ENCODE measurements at regions not wholly inside any gene's neighbourhood (a gene's known extent, or its start where the extent isn't known, plus 50 kb on each side); places are given as distances from the start of the nearest gene placed in this dataset.
A peak's percentile ranks its signal among the peaks of the same experiment; 100 is the strongest.

DNA sequence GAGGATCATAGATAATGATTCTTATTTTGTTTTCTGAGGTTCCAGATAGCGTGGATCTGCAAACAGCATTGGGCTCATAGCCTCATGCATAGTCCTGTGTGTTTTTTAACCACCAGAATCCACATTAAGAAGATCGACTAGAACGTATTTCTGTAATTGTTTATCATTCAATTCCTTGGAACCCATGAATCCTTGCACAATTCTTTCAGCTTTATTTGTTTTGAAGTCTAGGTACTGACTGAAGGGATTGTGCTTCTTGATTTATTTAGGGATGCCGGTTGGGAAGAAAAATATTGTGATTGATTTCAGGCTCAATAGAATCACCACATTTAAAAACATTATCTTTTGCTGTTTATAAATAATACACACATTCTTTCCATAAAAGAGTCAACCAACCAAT lies 314.6 kb upstream of the ZNF717 start:
- TF ChIP-seq CTCF (IDR thresholded peaks at IDR 0.05): no peak
- TF ChIP-seq ZFX (IDR thresholded peaks at IDR 0.05; ENCODE audit: borderline replicate concordance): no peak
- no peak overlapping the region for H3K27ac ChIP-seq

DNA sequence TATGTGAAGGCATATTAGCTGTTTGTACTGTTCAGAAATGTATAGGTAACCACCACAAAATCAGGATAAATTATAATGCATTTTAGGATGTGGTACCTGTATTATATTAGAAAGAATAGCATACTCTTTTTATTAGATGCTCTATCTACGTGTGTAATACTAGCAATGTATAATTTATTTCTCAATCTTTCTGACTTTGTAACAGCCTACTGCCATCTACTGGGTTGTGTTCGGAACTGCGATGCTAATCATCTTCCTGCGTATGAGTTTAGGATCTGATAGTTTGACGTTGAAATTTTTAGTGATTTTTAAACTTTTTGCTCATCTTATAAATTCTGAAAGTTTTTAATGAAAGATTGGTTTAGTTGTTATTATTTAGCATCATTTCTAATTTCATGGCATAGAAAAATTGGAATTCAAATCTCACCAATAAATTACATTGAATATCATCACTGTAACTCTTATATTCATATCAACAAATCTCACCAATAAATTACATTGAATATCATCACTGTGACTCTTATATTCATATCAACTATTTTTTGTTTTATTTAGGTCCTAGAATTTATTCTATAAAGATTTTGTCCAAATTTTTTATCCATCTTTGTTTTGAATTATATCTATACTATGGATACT lies 322.7 kb upstream of the ZNF717 start:
- TF ChIP-seq CTCF (IDR thresholded peaks at IDR 0.05) (peak; percentile 87), ZFX (IDR thresholded peaks at IDR 0.05; ENCODE audit: borderline replicate concordance) (no peak)
- H3K27ac ChIP-seq: no peak overlapping the region

DNA sequence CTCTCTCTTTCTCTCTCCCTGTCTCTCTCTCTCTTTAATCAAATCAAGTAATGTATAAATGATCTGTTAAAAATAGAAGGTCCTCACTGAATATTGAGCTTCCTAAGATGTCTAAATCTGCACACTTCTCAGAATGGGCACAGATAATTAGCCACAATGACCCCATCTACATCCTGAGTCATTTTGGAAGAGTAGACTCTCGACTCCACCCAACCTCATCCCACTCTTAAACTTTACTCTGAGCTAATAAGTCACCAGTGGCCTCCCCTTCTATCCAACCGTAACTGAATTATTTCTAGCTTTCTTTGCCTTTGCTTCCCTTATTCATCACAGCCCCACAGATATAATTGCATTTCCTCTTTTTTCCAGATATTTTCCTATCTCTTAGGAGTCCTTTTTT lies 326.5 kb upstream of the ZNF717 start:
- no peak overlapping the region for H3K27ac ChIP-seq
- TF ChIP-seq ZFX (IDR thresholded peaks at IDR 0.05; ENCODE audit: borderline replicate concordance) (no peak), CTCF (IDR thresholded peaks at IDR 0.05) (no peak)

GRCh38 chr3:76122007-76122406 lies 336.7 kb upstream of the ZNF717 start:
- no peak for TF ChIP-seq ZFX (IDR thresholded peaks at IDR 0.05; ENCODE audit: borderline replicate concordance)
- no peak for TF ChIP-seq CTCF (IDR thresholded peaks at IDR 0.05)
- no peak overlapping the region for H3K27ac ChIP-seq

DNA sequence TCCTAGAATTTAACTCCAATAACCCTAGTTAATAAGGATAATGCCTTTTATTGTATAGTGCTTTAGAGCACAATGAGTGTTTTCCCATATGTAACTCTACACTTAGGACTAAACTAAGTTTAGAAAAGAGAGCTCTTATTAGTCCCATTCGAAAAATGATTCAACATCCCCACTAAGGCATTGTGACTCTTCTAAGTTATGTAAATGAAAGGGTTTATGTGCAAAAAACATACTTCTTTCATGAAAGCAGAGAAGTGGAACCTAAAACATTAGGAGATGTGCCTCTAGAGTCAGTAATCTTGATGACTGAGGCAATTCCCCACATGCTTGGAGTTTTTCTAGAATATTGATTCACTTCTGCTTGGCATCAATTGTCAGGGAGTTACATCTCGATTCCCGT lies 344.1 kb upstream of the ZNF717 start:
- no peak overlapping the region for H3K27ac ChIP-seq

GRCh38 chr3:76131396-76132153 lies 346.2 kb upstream of the ZNF717 start:
- H3K27ac ChIP-seq: no peak overlapping the region
- no peak for TF ChIP-seq ZFX (IDR thresholded peaks at IDR 0.05; ENCODE audit: borderline replicate concordance)
- TF ChIP-seq CTCF (IDR thresholded peaks at IDR 0.05): no peak

More for the DNA sequence above, 344.1 kb upstream of the ZNF717 start:
- TF ChIP-seq ZFX (IDR thresholded peaks at IDR 0.05; ENCODE audit: borderline replicate concordance) (no peak), CTCF (IDR thresholded peaks at IDR 0.05) (no peak)

DNA sequence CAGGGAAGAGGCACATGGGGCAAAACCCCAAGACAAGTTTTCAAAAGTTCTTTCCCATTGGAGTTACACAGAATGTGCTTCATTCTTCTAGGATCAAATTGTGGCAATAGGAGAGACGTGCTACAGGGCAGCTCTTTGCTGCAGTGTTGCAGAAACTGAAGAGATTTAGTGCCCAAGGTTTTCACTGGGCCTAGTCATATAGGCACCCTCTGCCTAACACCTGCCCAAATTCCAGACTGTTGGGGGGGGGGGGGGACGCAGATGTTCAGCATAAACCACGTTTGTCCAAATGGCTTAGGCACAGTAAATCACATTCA lies 346.8 kb upstream of the ZNF717 start:
- TF ChIP-seq CTCF (IDR thresholded peaks at IDR 0.05) (no peak), ZFX (IDR thresholded peaks at IDR 0.05; ENCODE audit: borderline replicate concordance) (no peak)
- H3K27ac ChIP-seq: no peak overlapping the region
